HG02852 (cell line): ENCODE measurements at regions not wholly inside any gene's neighbourhood (a gene's known extent, or its start where the extent isn't known, plus 50 kb on each side); places are given as distances from the start of the nearest gene placed in this dataset.

ENCODE experiments used
- ATAC-seq: cut with Tn5 transposase; IDR thresholded peaks from one replicate; pipeline ENCODE4 v1.9.1; 2021; ENCODE audit warnings: mild to moderate bottlenecking, moderate library complexity; ENCODE audit not compliant: unreplicated experiment

DNA sequence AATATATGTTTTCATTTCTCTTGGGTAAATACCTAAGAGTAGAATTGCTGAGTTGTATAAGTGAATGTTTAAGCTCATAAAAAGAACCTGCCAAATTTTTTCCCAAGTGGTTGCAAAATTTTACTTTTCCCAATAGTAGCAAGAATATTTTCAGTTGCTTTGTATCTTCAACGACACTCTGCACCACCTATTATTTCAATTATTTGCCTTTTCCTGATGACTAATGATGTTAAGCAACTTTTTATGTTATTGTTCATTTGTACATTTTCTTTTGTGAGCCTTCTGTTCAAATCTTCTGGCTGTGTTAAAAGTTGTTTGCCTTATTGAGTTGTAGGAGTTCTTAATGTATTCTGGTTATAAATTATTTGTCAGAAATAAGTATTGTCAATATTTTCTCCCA lies 299.1 kb upstream of the NRIP1 start:
- ATAC-seq, result no peak

DNA sequence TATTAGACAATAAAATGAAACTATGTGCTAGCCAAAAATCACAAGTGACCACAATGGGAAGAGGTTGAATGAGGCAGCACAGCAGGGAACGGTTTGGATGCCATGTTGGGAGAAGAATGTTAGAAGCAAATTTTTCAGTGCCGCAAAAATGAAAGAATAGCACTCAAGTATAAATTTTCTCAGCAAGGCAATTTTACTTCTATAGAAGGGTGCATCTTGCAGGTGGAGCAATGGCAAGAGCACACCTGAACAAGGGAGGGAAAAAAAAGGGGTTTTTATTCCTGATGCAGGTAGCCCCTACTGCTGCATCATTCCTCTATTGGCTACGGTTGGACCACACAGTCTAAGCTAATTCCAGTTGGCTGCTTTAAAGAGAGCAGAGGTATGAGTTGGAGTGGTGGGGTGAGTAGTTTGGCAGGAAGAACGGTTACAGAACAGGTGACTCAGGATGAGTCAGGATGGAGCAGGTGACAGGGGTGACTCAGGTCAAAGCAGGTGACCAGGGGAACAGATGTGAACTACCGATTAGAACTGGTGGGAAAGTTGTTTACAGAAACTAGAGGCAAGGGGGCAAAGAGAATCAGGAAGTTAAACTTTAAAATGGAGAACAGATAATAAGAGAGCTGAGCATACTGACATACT lies 301.1 kb upstream of the NRIP1 start:
- ATAC-seq, result no peak

DNA sequence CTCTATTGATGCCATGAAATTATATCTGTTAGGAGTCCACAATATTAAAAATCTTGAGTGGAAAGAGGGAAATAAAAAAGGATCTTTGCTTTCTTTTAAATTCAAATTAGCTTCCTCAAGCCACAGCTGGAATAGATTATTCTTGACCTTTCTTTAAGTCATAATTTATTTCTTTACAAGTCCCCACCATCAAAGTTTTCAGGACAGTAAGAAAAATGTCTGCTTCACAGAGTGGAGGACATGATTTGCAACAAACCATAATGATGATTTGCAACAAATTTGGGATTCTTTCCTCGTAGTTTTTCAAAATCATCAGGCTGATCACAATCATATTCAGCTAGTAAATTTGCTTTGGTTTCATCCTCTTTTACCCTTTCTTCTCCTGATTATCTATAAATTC lies 301.8 kb upstream of the NRIP1 start:
- ATAC-seq, result no peak

DNA sequence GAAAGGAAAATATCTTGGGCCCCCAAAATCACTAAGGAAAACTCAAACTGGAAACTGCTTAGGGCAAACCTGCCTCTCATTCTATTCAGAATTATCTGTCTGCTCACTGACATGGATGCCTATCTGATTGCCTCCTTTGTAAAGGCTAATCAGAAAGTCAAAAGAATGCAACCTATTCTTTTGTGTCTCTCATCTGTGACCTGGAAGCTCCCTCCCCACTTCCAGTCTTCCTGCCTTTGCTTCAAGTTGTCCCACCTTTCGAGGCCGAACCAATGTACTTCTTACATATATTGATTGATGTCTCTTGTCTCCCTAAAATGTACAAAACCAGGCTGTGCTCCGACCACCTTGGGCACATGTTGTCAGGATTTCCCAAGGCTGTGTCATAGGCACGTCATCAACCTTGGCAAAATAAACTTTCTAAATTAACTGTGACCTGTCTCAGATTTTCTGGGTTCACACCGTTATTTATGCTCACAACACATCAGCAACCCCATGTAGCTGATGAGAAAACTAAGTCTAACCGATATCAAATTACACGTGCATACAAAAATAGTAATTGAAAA lies 302.3 kb upstream of the NRIP1 start:
- no peak for ATAC-seq

DNA sequence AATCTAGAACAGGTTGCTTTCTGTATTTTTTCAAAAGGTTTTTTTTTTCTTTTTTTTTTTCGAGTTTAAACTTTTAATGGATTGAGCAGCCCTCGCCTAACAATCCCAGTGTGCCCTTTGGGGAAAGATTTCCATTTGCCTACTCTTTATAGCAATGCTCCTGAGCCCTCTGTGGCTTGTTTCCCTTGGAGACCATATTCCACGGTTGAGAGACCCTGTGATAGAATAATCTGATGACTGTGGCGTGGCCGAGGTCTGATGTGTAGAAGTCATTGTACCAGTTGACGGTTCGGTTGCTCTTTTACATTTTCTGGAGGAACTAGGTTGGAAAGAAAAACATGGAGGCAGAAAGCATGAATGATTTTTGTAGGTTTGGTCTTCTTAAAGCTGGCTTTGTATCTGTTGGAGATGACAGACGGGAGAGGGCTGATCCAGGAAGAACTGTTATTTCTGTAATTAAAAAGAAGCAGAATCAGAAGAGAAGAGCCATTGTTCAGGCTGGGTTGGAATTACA lies 305.7 kb upstream of the NRIP1 start:
- ATAC-seq, result no peak

DNA sequence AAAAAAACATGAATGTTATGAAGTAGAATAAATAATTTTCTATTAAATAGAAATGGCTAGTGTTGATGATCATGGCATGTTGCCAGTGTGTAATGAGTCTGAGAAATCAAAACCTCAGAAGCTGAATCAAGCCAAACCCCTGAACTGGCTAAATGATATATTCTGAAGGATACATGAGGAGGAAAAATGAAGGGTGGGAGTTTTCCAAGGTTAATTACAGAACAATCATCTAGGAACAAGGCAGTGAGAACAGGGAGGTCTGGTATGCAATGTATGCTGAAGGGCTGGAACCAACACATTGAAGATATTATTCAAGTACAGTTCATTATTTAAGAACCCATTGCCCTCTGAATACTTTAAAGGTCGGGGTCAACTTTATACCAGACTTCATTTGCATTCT lies 309.1 kb upstream of the NRIP1 start:
- ATAC-seq, result no peak

DNA sequence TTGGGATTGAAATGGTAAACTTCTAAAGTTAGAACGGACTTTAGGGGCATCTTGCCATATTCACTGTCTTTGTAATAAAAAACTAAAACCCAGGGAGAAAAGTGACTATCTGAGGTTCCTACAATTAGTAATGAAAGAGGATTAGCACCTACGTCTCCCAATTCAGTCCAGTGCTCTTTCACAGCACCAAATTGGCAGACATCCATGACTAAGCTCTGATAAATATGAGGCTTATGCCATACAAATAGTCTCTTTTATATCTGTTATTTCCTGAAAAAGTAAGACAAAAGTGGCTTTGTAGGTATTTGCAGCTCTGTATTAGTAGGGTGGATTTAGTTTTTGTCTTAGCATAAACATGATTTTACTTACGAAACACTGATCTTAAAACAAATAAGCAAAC lies 315.0 kb upstream of the NRIP1 start:
- no peak for ATAC-seq

DNA sequence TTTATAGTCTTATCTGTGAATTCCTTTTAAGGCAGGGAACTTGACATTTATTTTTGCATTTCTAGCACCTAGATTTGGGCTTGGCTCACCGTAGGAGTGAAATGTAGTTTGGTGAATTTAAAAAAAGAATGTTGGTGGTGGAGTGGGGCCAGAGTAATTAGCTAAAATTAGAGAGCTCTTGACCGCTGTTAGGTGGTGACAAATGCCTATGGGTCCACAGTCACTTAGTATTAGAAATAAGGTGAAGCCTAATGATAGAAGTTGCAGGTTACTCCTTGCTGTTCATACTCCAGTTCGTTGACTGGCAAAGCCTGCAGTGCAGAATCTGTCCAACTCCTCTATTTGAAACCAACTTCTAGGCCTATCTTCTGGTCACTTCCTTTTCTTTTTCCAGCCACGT lies 318.8 kb upstream of the NRIP1 start:
- no peak for ATAC-seq

DNA sequence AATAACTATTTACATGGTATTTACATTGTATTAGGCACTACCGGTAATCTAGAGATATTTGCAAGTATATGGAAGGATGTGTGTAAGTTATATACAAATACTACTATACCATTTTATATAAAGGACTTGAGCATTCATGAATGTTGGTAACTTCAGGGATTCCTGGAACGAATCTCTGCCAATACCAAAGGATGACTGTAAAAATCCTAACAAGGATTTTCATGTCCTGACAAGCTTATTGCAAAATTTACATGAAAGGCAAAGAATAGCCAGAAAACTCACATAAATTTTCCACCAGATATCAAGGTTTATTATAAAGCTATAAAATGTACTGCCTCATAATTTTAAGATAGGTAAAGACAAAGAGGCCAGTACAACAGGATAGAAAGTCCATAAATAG lies 325.2 kb upstream of the NRIP1 start:
- no peak for ATAC-seq

DNA sequence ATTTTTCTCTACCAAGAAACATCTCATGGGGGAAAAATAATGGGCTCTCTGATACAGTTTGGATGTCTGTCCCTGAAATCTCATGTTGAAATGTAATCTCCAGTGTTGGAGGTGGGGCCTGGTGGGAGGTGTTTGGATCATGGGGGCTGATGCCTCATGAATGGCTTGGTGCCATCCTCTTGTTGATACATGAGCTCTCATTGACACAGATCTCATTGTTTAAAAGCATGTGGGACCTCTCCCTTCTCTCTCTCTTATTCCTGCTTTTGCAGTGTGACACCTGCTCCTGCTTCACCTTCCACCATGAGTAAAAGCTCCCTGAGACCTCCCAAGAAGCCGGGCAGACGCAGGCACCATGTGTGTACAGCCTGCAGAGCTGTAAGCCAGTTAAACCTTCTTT lies 332.5 kb upstream of the NRIP1 start:
- ATAC-seq, result no peak

DNA sequence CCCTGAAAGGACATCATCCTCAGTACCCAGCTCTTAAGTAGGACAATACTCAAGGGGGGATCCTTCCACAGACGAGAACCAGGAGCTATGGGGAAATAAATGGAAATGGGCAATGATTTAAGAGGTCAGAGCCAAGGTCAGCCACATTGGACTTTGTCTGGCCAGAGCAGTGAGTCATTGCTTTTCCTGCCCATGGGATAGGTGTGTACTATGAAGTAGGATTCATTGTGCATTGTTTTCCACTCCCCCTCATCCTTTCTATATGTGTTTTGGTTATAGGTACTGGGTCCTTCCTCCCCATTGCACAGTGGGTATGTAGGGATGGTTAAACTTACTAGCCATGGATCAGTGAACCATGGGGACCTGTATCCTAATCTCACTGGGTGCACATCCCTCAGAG lies 328.9 kb upstream of the USP25 start:
- ATAC-seq, result no peak

DNA sequence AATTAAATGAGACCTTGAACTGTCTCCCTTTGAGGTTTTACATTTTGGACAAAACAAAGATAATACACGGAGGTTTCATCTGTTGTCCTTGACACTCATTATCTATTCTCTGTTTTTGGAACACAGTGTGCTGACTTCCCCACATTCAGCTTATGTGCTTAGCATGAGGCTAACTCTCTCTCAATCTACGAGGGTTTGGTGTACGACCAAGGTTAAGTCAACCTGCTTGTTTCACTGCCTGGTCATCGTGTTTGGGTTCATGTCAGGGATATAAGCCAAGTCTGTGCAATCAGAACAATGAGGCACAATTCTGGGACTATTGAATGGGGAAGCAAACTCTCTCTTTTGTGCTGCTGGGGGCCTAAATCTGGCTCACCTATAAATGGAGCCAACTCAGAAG lies 328.5 kb upstream of the USP25 start:
- ATAC-seq, result no peak

DNA sequence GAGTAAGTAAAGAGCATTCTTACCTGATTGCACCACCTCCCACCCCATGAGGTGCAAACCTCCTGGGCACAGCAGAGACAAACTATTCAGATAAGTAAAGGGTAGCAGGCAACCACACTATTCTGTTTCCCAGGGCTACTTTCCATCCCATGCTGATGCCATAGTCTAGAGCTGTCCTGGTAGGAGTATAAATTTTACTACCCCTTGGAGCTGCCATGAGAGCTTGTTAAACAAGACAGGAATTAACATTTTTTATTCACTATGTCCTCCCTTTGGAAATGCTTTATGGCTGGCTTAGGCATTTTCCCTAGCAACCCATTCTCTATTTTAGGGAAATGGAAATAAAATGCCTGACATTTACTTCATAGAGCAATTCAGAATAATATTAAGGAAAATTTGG lies 324.6 kb upstream of the USP25 start:
- no peak for ATAC-seq

DNA sequence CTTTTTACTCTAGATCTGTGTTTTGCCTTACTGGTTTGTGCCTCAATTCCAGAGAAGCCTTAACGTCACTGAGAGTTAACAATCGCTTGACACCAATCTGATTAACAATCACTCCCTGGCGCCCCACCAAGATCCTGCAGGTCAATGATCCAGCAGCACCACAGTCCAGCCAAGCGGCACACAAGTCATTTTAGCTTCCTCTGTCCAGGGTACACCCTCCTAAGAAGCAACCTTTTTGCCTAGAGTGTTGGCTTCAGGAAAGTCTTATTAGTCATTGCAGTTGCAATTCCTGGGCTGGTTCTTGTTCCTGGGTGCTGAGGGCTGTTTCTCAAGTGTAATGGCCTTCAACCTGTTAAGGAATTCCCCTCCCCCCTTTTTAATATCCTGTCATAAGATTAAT lies 323.0 kb upstream of the USP25 start:
- ATAC-seq, result no peak

DNA sequence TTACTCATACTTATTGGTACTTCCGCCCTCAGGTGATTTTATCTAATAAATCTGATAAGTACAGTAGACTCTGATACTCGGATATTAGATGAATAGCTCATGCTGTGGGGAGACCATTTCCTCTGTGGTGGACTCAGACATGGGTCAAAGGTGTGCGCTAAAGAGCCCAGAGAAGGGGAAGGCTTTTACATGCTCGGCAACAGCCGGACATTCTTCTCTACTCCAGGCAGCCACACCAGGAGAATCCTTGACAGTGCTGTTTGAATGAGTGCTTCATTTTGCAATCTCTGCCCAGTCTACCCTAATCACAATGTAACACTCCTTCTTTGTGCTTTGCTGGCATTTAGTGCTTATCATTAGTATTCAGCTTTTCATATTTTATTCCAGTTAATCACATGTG lies 322.2 kb upstream of the USP25 start:
- ATAC-seq, result no peak

DNA sequence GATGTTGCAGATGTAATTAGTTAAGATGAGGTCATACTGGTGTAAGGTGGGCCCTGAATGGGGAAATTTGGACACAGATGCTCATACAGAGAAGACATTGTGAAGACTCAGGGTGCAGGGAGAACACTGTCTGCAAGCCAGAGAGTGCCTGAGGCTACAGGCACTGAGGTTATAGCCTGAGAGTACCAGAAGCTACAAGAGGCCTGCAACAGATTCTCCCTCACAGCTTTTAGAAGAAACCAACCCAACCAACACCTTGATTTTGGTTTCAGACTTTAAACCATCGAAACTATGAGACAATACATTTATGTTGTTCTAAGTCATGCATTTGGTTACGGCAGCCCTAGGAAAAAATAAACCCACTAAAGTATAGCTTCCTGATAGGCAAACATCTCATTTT lies 321.7 kb upstream of the USP25 start:
- peak; percentile 97 for ATAC-seq

DNA sequence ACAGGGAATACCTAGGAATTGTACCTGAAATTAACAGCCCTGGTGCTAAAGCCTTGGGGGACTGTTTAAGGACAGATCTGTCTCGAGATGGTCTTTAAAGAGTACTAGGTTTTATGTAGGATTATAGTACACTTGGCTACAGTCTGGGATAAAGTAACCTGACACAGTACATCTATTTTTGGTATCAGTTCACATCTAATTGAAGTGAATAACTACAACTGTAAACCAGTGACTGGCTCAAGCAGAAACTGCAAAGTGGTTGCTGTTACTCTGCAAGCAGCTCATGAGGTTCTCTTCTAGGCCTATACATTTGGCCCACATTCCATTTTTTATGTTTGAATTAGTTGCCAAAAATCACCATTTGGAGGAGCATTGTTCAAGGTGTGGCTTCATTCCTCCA lies 320.8 kb upstream of the USP25 start:
- no peak for ATAC-seq

DNA sequence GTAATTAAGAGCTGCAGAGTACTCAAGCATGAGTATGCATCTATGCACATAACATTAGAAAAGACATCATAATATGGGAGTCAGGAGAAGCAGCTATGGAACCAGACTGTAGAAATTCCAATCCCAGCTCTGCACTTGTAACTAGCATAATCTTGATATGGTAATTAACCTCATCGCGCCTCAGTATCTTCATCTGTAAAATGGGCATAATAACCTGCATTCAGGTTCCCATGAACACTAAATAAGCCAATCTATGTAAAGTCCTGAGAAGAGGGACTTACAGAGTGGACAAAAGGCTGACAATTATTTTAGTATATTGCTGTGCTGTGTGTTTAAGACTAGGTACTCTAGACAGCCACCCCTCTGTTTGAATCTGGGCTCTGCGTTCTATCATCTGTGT lies 318.9 kb upstream of the USP25 start:
- ATAC-seq, result no peak

DNA sequence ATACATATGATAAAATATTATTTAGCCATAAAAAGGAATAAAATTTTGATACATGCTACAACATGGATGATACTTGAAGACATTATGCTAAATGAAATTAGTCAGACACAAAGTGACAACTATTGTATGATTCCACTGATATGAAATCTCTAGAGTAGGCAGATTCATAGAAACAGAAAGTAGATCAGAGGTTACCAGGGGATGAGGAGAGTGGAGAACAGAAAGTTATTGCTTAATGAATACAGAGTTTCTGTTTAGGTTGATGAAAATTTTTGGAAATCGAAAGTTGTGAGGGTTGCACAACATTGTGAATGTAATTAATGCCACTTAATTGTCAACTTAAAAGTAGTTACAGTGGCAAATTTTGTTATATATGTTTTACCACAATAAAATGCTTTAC lies 315.7 kb upstream of the USP25 start:
- peak; percentile 82 for ATAC-seq

DNA sequence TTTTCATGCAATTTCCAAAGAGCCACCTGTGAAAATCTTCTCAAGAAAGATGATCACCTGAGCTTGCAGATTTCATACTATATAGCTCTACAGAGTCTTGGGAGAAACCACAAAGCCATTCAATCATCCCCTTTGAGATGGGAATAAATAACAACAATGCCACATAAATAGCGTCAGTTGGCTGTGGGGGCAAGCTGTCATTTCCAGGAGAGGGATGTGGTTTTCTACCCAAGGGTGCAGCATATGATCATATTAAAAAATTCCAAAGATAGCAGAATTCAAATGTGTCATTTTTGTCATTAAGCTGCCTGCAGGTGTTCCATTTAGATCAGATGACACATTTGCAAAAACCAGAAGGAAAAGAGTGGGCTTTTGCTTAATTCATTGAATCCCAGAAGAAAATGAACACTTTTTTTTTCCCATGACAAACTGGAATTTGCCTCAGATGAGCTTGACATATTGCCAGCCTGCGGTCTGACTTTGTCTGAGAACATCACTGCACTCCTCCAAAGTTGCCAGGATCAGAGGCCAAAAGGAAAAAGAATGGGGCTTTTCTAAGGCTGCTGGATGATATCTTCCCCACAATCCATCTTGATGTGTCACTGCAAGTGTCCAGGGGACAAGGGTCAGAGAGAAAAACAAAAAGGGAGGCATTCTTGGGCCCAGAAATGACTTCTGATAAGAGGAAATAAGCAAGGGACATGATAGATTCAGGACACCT lies 314.1 kb upstream of the USP25 start:
- ATAC-seq, result no peak

DNA sequence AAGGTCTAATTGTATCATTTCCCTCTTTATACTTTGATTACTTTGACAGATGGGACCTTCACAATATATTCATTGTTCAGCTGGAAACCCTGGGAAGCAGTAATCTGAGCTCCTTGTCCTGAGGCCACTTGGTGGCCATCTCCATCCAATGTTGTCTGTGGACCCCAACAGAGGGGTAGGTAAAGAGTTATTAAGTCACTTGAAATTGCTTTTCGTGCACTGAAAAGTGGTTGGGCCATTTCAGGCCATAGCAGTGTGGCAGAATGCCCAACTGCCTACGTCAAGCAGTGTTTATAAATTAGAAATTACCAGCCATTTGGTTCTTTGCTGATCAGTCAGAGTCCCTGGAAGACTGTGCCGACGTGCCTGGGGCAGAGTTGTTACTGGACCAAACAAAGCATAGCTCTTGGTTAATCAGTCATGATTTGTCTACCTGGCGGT lies 308.3 kb upstream of the USP25 start:
- no peak for ATAC-seq

DNA sequence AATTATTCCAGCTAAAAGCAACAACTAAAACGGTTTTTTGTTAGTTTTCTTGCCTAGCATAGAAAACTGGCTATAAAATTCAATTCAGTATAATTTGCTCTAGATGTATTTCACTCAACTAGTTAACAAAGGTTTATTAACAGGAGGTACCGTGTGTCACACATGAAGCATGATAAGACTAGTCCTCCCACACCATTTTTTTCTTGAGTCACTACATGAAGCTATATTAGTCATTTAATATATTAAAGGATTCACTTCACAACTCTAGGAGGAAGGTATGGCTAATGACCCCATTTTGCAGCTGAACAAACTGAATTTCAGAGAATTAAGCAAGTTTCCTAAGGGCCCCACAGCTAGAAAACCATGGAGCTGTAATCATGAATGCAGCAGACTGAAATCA lies 307.8 kb upstream of the USP25 start:
- ATAC-seq, result no peak
